Activated T-cell treated with anti-CD3 and anti-CD28 coated beads, Interleukin-2, amount 50 U/mL, for 4 hours (primary cell): ENCODE measurements at regions not wholly inside any gene's neighbourhood (a gene's known extent, or its start where the extent isn't known, plus 50 kb on each side); places are given as distances from the start of the nearest gene placed in this dataset.
A peak's percentile ranks its signal among the peaks of the same experiment; 100 is the strongest.

ENCODE experiments used
- ATAC-seq, 2 donors: fragments of 200-7000 bp; cut with Tn5 transposase; one replicate each; pipeline ENCODE4 v1.10.0; 2021
- DNase-seq: peaks from one replicate; pipeline ENCODE4 v3.0.0-alpha.2; 2020
- H3K27me3 Mint-ChIP-seq: one replicate; pipeline ENCODE4 v1.8.0; 2021; ENCODE audit warnings: low read depth, mixed read lengths
- H3K36me3 Mint-ChIP-seq: one replicate; pipeline ENCODE4 v1.8.0; 2022; ENCODE audit warnings: mixed read lengths; ENCODE audit not compliant: insufficient read depth
- H3K4me1 Mint-ChIP-seq: one replicate; pipeline ENCODE4 v1.8.0; 2021; ENCODE audit warnings: low read depth, mixed read lengths
- H3K4me3 Mint-ChIP-seq: one replicate; pipeline ENCODE4 v1.8.0; 2021; ENCODE audit warnings: mild to moderate bottlenecking, moderate library complexity, mixed read lengths
- H3K9me3 Mint-ChIP-seq: one replicate; pipeline ENCODE4 v1.8.0; 2021; ENCODE audit warnings: mixed read lengths

DNA sequence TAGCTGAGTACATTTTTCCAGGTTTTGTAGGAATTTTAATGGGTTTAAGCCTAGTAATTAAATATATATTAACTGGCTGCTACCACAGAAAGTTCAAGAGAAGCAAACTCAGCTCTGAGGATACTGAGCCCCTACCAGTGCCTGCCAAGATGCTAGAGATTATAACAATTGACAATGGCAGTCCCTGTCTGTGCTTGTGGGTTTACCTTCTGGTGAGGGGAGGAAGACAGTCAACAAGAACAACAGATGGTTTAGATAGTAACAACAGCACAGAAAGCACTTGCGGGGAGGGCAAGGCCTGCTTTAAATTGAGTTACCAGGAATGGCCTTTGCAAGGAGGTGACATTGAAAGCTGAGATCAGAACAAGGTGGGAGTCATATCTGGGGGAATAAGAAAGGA lies 56.6 kb upstream of the ARHGEF3 start:
- Mint-ChIP-seq H3K9me3 (no peaks in the 10 kb centered on the region), H3K4me1 (peaks cover 59% of the 10 kb centered on the region), H3K27me3 (no peaks in the 10 kb centered on the region), H3K36me3 (peaks cover 2% of the 10 kb centered on the region), H3K4me3 (no peak overlapping the region)
- DNase-seq (no peak), ATAC-seq (no peak)

DNA sequence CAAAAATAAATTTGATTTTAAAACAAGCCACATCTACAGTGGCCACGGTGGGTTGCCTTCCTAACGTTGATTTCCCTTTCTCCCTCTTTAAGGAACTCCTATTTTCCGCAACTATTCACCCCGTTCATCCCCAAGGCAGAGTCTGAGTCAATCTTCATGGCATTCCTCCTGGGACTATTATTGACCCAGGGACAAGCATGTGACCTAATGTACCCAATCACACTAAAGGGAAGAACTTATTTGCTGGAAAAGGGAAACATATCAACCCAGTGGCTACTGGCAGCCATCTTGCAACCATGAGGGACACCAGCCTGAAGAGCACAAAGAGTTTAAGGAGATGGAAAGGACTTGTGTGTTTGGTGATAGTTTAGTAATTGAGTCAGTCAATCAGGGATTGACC lies 55.4 kb upstream of the ARHGEF3 start:
- Mint-ChIP-seq H3K4me1 (peaks cover 51% of the 10 kb centered on the region), H3K36me3 (peaks cover 3% of the 10 kb centered on the region), H3K9me3 (no peaks in the 10 kb centered on the region), H3K4me3 (no peak overlapping the region), H3K27me3 (no peaks in the 10 kb centered on the region)
- no peak for DNase-seq
- ATAC-seq, result no peak

DNA sequence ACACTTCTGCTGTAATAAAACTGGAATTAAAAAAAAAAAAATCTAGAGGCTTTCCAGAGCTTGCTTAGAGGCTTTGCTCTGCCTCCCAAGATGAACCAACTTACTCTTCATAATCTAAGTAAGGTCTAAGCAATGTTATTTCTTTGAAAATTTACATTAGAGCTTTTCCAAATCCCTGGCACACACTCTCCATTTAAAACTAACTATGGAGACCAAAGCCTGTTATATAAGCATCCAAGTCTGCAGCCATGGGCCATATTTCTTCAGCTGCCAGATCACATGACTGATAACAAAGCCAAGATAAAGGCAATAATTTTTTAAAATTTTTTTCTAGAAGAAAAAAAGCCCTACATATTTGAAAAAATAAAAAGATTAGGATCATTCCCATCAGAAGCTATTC lies 55.0 kb upstream of the ARHGEF3 start:
- no peak for ATAC-seq
- no peak for DNase-seq
- Mint-ChIP-seq H3K9me3 (no peaks in the 10 kb centered on the region), H3K36me3 (peaks cover 7% of the 10 kb centered on the region), H3K4me3 (no peak overlapping the region), H3K4me1 (peaks cover 50% of the 10 kb centered on the region), H3K27me3 (no peaks in the 10 kb centered on the region)

DNA sequence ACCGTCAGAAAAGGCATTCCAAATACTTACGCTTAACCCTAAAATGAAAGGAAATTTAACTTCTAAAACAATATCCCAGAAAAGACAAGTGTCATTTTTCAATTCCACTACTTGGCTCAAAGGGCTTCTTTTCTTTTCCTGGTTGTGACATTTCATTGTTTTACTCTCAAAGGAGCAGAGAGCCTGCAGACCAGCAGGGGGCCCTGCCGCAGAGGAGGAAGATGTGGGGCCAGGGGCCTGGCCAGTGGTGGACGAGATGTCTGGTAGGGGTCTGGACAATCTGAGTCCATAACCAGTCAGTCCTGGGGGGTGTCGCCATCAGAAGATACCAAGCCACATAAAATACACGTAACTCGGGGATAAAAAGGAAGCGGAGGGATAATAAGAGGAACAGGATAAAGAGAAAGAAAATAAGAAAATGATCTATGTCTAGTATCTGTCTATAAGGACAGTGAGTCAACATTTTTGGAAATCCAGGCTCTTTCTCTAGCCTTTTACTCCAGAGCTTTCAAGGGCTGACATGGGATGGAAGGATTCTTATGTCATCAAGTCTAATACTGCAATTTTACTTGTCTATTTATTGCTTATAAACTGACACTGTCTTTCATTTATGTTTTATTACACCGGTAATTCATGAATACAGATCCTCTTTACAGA lies 54.2 kb upstream of the ARHGEF3 start:
- ATAC-seq, result no peak
- no peak overlapping the region for H3K4me3 Mint-ChIP-seq
- no peaks in the 10 kb centered on the region for H3K9me3 Mint-ChIP-seq
- DNase-seq, result peak; percentile 15
- H3K4me1 Mint-ChIP-seq, result peaks cover 42% of the 10 kb centered on the region
- H3K36me3 Mint-ChIP-seq, result peaks cover 7% of the 10 kb centered on the region
- no peaks in the 10 kb centered on the region for H3K27me3 Mint-ChIP-seq

DNA sequence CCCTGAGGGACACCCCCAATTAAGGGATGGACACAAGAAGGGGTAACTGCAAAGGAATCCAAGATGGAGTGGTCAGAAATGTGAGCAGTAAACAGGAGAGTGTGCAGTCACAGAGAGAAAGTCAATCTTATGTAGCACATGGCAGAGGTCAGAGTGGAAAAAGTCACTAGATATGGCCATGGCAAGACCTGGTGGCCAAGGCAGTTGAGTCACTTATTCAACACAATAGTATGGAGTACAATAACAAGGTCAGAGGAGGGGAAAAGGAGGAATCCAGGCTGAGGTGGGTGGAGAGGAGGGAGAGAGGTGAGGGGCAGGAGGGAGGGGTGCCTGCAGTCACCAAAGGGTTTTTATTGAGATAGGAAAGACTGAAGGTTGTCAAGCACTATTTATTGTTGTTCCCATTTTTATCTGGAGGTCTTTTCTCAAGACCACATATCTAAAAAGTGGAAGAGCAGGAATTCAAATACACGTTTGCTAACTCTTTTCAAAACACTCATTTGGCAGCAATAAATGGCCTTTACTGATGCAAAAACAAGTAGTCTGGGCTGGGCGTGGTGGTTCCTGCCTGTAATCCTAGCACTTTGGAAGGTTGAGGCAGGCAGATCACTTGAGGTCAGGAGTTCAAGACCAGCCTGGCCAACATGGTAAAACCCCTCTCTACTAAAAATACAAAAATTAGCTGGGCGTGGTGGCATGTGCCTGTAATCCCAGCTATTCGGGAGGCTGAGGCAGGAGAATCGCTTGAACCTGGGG lies 53.3 kb upstream of the ARHGEF3 start:
- ATAC-seq (no peak), DNase-seq (no peak)
- Mint-ChIP-seq H3K9me3 (no peaks in the 10 kb centered on the region), H3K4me1 (peaks cover 33% of the 10 kb centered on the region), H3K36me3 (peaks cover 7% of the 10 kb centered on the region), H3K27me3 (no peaks in the 10 kb centered on the region), H3K4me3 (no peak overlapping the region)

DNA sequence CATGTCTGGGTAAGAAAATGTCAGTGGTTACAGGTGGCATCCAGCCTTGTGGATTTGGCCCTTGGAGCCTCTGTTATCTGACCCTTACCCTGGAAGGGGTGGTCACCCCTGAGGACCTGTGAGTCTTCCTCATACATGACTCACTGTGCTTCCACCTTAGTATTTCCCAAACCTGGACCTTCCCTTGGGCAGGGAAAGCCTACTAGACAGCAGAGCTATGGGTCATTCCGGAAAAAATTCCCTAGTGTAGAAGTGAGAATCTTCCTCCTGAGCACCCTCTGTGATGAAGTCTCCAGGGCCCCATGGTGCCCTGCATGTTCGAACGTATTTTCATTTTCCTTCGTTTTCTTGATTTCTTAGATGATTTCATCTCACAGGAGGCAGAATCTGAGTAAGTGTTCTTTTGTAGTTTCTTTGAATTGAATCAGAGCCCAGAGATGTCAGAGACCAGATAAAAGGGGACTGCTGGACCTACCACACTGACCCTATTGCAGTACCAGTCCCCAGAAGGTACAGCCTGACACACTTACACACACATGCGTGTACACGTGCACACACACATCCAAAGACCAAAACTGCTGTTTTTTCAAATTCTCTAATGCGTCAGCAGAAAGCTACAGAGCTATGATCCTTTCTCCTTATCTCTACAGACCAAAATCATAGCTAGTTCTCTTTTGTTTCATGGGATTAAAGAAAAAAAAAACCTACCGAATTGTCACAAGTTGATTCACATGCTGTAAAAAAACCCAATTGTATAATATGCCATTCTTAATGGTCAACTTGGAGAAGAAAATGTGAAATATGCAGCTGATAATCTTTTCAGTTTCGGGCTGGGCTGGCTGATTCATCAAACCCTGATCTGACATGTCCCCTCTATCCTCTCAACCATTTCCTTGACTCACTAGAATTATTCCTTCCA lies 50.5 kb upstream of the ARHGEF3 start:
- H3K9me3 Mint-ChIP-seq, result no peaks in the 10 kb centered on the region
- H3K4me3 Mint-ChIP-seq, result no peak overlapping the region
- H3K4me1 Mint-ChIP-seq, result peaks cover 31% of the 10 kb centered on the region
- DNase-seq (no peak), ATAC-seq (no peak)
- peaks cover 7% of the 10 kb centered on the region for H3K36me3 Mint-ChIP-seq
- H3K27me3 Mint-ChIP-seq, result no peaks in the 10 kb centered on the region
